ENCODE measurements at regions not wholly inside any gene's neighbourhood (a gene's known extent, or its start where the extent isn't known, plus 50 kb on each side); places are given as distances from the start of the nearest gene placed in this dataset.

DNA sequence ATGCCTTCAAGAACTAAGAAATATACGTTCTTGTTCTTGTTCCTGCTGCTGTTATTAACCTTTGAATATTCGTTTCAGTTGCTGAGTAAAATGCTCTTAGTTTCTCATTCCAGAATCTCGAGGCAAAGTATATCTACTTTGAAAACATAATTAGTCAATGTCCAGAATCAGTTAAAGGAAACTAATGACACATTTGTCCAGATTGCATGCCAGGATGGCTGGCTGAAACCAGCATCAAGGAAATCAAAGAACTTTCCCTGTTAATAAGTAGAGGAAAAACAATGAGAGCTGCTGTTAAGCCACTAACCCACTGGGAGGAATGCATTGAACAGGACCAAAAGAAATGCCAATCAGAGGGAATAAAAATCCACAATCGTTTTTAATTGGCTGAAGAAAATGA lies 196.9 kb downstream of the ALDH8A1 start:
- TF ChIP-seq, protein P1, sequence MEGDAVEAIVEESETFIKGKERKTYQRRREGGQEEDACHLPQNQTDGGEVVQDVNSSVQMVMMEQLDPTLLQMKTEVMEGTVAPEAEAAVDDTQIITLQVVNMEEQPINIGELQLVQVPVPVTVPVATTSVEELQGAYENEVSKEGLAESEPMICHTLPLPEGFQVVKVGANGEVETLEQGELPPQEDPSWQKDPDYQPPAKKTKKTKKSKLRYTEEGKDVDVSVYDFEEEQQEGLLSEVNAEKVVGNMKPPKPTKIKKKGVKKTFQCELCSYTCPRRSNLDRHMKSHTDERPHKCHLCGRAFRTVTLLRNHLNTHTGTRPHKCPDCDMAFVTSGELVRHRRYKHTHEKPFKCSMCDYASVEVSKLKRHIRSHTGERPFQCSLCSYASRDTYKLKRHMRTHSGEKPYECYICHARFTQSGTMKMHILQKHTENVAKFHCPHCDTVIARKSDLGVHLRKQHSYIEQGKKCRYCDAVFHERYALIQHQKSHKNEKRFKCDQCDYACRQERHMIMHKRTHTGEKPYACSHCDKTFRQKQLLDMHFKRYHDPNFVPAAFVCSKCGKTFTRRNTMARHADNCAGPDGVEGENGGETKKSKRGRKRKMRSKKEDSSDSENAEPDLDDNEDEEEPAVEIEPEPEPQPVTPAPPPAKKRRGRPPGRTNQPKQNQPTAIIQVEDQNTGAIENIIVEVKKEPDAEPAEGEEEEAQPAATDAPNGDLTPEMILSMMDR (IDR thresholded peaks at IDR 0.05) = no peak
- TF ChIP-seq POLR2A (IDR thresholded peaks at IDR 0.05) = no peak

All from uterus (tissue), 2 donors.